SK-N-SH (cell line): ENCODE measurements at regions not wholly inside any gene's neighbourhood (a gene's known extent, or its start where the extent isn't known, plus 50 kb on each side); places are given as distances from the start of the nearest gene placed in this dataset.

Source experiments
- CTCF ChIA-PET: fragments of 300-600, 350-600 bp; formaldehyde crosslinking; extraction: SDS; loops from one replicate; lab custom pipeline; 2021; lab: Yijun Ruan, JAX
- POLR2A ChIA-PET: fragments of 350-600 bp; sonication (Branson Sonifier 250); formaldehyde crosslinking; extraction: SDS; loops from one replicate; lab custom pipeline; 2020; ENCODE audit warnings: antibody characterized with exemption, inconsistent platforms; lab: Yijun Ruan, JAX
- DNase-seq: peaks from one replicate; pipeline ENCODE4 v3.0.0; 2012
- H2AFZ ChIP-seq: fragments of 200-600 bp; sonication (generic); 2 replicates; pipeline ENCODE4 v1.8.1; 2016; ENCODE audit warnings: antibody characterized with exemption, mild to moderate bottlenecking, low read depth
- H3F3A ChIP-seq: fragments of 200-600 bp; sonication (generic); replicated peaks from 2 replicates; pipeline ENCODE3; 2016; ENCODE audit warnings: antibody characterized with exemption, mild to moderate bottlenecking; ENCODE audit not compliant: insufficient read depth
- H3K27ac ChIP-seq, 2 experiments: fragments of 200-500 bp in 1 of 2; fragments of 200-600 bp in 1 of 2; sonication (Bioruptor generic) in 1 of 2; sonication (generic), shearing (Covaris generic) in 1 of 2; 2 replicates each; pipeline versions ENCODE4 v1.5.1 to v1.6.1; 2014 to 2016; ENCODE audit warnings: low read depth in 2 of 2, inconsistent platforms in 1 of 2, low read length in 1 of 2, mild to moderate bottlenecking in 1 of 2, mixed read lengths in 1 of 2
- H3K27me3 ChIP-seq: fragments of 200-600 bp; sonication (generic), shearing (Covaris generic); 2 replicates; pipeline ENCODE4 v1.6.1; 2016; ENCODE audit warnings: mixed run types; ENCODE audit not compliant: insufficient read depth
- H3K36me3 ChIP-seq, 2 experiments: fragments of 200-500 bp in 1 of 2; fragments of 200-600 bp in 1 of 2; sonication (Bioruptor generic) in 1 of 2; sonication (generic) in 1 of 2; replicated peaks in 1 of 2; 2 replicates each; pipeline versions ENCODE3 to v1.5.1; 2014 to 2016; ENCODE audit warnings: low read length in 1 of 2, mild to moderate bottlenecking in 1 of 2; ENCODE audit not compliant: insufficient read depth in 2 of 2, control insufficient read depth in 1 of 2
- H3K4me1 ChIP-seq, 2 experiments: fragments of 200-500 bp in 1 of 2; fragments of 200-600 bp in 1 of 2; sonication (Bioruptor generic) in 1 of 2; sonication (generic), shearing (Covaris generic) in 1 of 2; 2 replicates each; pipeline versions ENCODE4 v1.5.1 to v1.6.1; 2014 to 2016; ENCODE audit warnings: low read depth in 1 of 2, low read length in 1 of 2, mixed run types in 1 of 2; ENCODE audit not compliant: insufficient read depth in 2 of 2, control insufficient read depth in 1 of 2
- H3K4me2 ChIP-seq: fragments of 200-600 bp; sonication (generic), shearing (Covaris generic); 2 replicates; pipeline ENCODE4 v1.6.1; 2017; ENCODE audit warnings: mixed run types
- H3K4me3 ChIP-seq, 2 experiments: fragments of 200-500 bp in 1 of 2; fragments of 200-600 bp in 1 of 2; sonication (Bioruptor generic) in 1 of 2; sonication (generic), shearing (Covaris generic) in 1 of 2; 2 replicates each; pipeline versions ENCODE4 v1.5.1 to v1.8.1; 2014 to 2016; ENCODE audit warnings: low read depth in 2 of 2, inconsistent platforms in 1 of 2, low read length in 1 of 2, mild to moderate bottlenecking in 1 of 2, mixed read lengths in 1 of 2, moderate library complexity in 1 of 2
- H3K79me2 ChIP-seq: fragments of 200-600 bp; sonication (generic); 2 replicates; pipeline ENCODE4 v1.8.1; 2017; ENCODE audit warnings: mild to moderate bottlenecking; ENCODE audit not compliant: insufficient read depth
- H3K9ac ChIP-seq: fragments of 200-600 bp; sonication (generic); 2 replicates; pipeline ENCODE4 v1.6.1; 2017; ENCODE audit warnings: mixed run types
- H3K9me2 ChIP-seq: fragments of 200-600 bp; sonication (generic); 2 replicates; pipeline ENCODE4 v1.6.1; 2017; ENCODE audit warnings: mixed run types
- H3K9me3 ChIP-seq: fragments of 200-600 bp; sonication (generic); 2 replicates; pipeline ENCODE4 v1.6.1; 2017; ENCODE audit warnings: mixed run types, mild to moderate bottlenecking, moderate library complexity
- H4K20me1 ChIP-seq: fragments of 200-600 bp; sonication (generic); 2 replicates; pipeline ENCODE4 v1.6.1; 2017; ENCODE audit warnings: mild to moderate bottlenecking, mixed run types; ENCODE audit not compliant: insufficient read depth
- ELF1 ChIP-seq: IDR thresholded peaks from 2 replicates; pipeline ENCODE4 v1.4.0; 2012
- GATA2 ChIP-seq: sonication (generic); formaldehyde crosslinking; IDR thresholded peaks from 2 replicates; pipeline ENCODE4 v1.5.0; 2020; ENCODE audit warnings: mild to moderate bottlenecking, missing genetic modification reagents
- JUND ChIP-seq: IDR thresholded peaks from 2 replicates; pipeline ENCODE4 v1.4.0; 2012
- MAX ChIP-seq: IDR thresholded peaks from 2 replicates; pipeline ENCODE4 v1.4.0; 2012; ENCODE audit warnings: low read depth
- MXI1 ChIP-seq: IDR thresholded peaks from 2 replicates; pipeline ENCODE4 v1.6.1; 2012; ENCODE audit warnings: mild to moderate bottlenecking, low read depth, low read length, improper control_type of control experiment
- NRF1 ChIP-seq: IDR thresholded peaks from 2 replicates; pipeline ENCODE4 v1.6.1; 2012; ENCODE audit warnings: low read depth, mild to moderate bottlenecking, low read length
- PBX3 ChIP-seq: IDR thresholded peaks from 2 replicates; pipeline ENCODE4; 2012
- POLR2AphosphoS5 ChIP-seq: IDR thresholded peaks from 2 replicates; pipeline ENCODE4 v1.6.1; 2012; ENCODE audit warnings: low read depth, low read length
- RAD21 ChIP-seq: IDR thresholded peaks from 2 replicates; pipeline ENCODE4 v1.6.1; 2012; ENCODE audit warnings: mild to moderate bottlenecking, low read length
- RFX5 ChIP-seq: IDR thresholded peaks from 2 replicates; pipeline ENCODE4 v1.6.1; 2012; ENCODE audit warnings: mild to moderate bottlenecking, improper control_type of control experiment, low read length
- RXRA ChIP-seq: IDR thresholded peaks from 2 replicates; pipeline ENCODE4 v1.4.0; 2012; ENCODE audit warnings: low read depth, mild to moderate bottlenecking, borderline replicate concordance
- SIN3A ChIP-seq: IDR thresholded peaks from 2 replicates; pipeline ENCODE4 v1.6.1; 2012; ENCODE audit warnings: low read depth, mild to moderate bottlenecking, low read length, moderate library complexity, borderline replicate concordance
- TEAD4 ChIP-seq: IDR thresholded peaks from 2 replicates; pipeline ENCODE4 v1.4.0; 2012; ENCODE audit warnings: mild to moderate bottlenecking, borderline replicate concordance; ENCODE audit not compliant: insufficient read depth
- USF1 ChIP-seq: IDR thresholded peaks from 2 replicates; pipeline ENCODE4 v1.4.0; 2012; ENCODE audit warnings: low read depth, borderline replicate concordance
- USF2 ChIP-seq: fragments of 150-350 bp; IDR thresholded peaks from 2 replicates; pipeline ENCODE4 v1.6.1; 2017; ENCODE audit warnings: antibody characterized with exemption, low read length, low read depth, borderline replicate concordance
- WGBS: methylation state at CpG from one replicate; pipeline ENCODE4 v1.1.6; 2017; ENCODE audit warnings: low lambda C conversion rate; 5-methylcytosine and 5-hydroxymethylcytosine counted together

- no peaks in the 10 kb centered on the region for H3K9me3 ChIP-seq
- DNase-seq, result no peak
- TF ChIP-seq SIN3A (no peak), RXRA (no peak), POLR2AphosphoS5 (no peak), MXI1 (no peak), PBX3 (no peak), JUND (no peak), ELF1 (no peak), RAD21 (no peak), RFX5 (no peak), NRF1 (no peak), USF2 (no peak), USF1 (no peak), GATA2 (no peak)
- TF ChIP-seq, all 33 proteins: peak for 0
- Histone ChIP-seq H3F3A (no peaks in the 10 kb centered on the region), H3K4me2 (no peak overlapping the region), H3K9ac (no peak overlapping the region), H3K79me2 (no peaks in the 10 kb centered on the region), H2AFZ (no peak overlapping the region), H3K27ac (no peak overlapping the region), H3K27me3 (no peaks in the 10 kb centered on the region; the same call in 1 of the 2 replicates), H3K4me3 (no peak overlapping the region), H4K20me1 (no peaks in the 10 kb centered on the region), H3K9me2 (no peaks in the 10 kb centered on the region), H3K4me1 (peaks cover 0 to 24% of the 10 kb centered on the region in 2 experiments; a peak in 1 of 4 replicates), H3K36me3 (no peaks in the 10 kb centered on the region)
- POLR2A ChIA-PET, result interaction anchor here (0.6 kb wide), 1 partner anchor 225 kb away, joined by 4 read pairs; no protein-coding TSS in a partner anchor
- 60% methylated on average over 9 of the region's 9 CpGs for WGBS
- CTCF ChIA-PET, result no interaction called here
Observed at GRCh38 chr10:47077386-47077785, 166.2 kb downstream of the PTPN20 start.

GRCh38 chr10:47077941-47078340, 166.7 kb downstream of the PTPN20 start:
- H3K4me1 ChIP-seq, result peaks cover 0 to 24% of the 10 kb centered on the region in 2 experiments; a peak in 1 of 4 replicates
- no peak overlapping the region for H3K4me2 ChIP-seq
- TF ChIP-seq MXI1, result no peak
- no peak for TF ChIP-seq ELF1
- TF ChIP-seq USF1, result no peak
- TF ChIP-seq TEAD4, result no peak
- TF ChIP-seq RFX5, result no peak
- no peak for TF ChIP-seq MAX
- H3K9ac ChIP-seq, result no peak overlapping the region
- WGBS, result 59% methylated on average over 8 of the region's 8 CpGs
- H4K20me1 ChIP-seq, result no peaks in the 10 kb centered on the region
- no peak overlapping the region for H2AFZ ChIP-seq
- H3K79me2 ChIP-seq, result no peaks in the 10 kb centered on the region
- H3K27me3 ChIP-seq, result no peaks in the 10 kb centered on the region; the same call in 1 of the 2 replicates
- H3F3A ChIP-seq, result no peaks in the 10 kb centered on the region
- DNase-seq, result no peak
- ChIA-PET CTCF (interaction anchor here (2.1 kb wide), 1 partner anchor 31 kb away, joined by 5 read pairs; no protein-coding TSS in a partner anchor), POLR2A (interaction anchor here (0.6 kb wide), 1 partner anchor 224 kb away, joined by 4 read pairs; no protein-coding TSS in a partner anchor)
- H3K9me2 ChIP-seq, result no peaks in the 10 kb centered on the region
- H3K4me3 ChIP-seq, result no peak overlapping the region
- no peaks in the 10 kb centered on the region for H3K9me3 ChIP-seq
- H3K36me3 ChIP-seq, result no peaks in the 10 kb centered on the region
- H3K27ac ChIP-seq, result no peak overlapping the region
